HFFc6 (cell line): ENCODE measurements at regions not wholly inside any gene's neighbourhood (a gene's known extent, or its start where the extent isn't known, plus 50 kb on each side); places are given as distances from the start of the nearest gene placed in this dataset.

Experiments used
- DNase-seq: peaks from one replicate; pipeline ENCODE4 v3.0.0-alpha.2; 2018
- H3K27ac Mint-ChIP-seq: 2 replicates; pipeline ENCODE4 v1.8.0; 2020; ENCODE audit warnings: mild to moderate bottlenecking, mixed read lengths
- H3K27me3 Mint-ChIP-seq: 2 replicates; pipeline ENCODE4 v1.8.0; 2021; ENCODE audit warnings: mild to moderate bottlenecking, moderate library complexity, mixed read lengths; ENCODE audit not compliant: insufficient read depth
- H3K36me3 Mint-ChIP-seq: 2 replicates; pipeline ENCODE4 v1.8.0; 2021; ENCODE audit warnings: low read depth, mixed read lengths
- H3K4me1 Mint-ChIP-seq: 2 replicates; pipeline ENCODE4 v1.8.0; 2020; ENCODE audit warnings: low read depth, mixed read lengths
- H3K4me3 Mint-ChIP-seq: 2 replicates; pipeline ENCODE4 v1.8.0; 2020; ENCODE audit warnings: mild to moderate bottlenecking, moderate library complexity, mixed read lengths
- H3K9me3 Mint-ChIP-seq: 2 replicates; pipeline ENCODE4 v1.8.0; 2020; ENCODE audit warnings: mild to moderate bottlenecking, mixed read lengths
- CTCF ChIP-seq: fragments of 200-600 bp; sonication (generic); IDR thresholded peaks from 2 replicates; pipeline ENCODE4 v1.5.0; 2021; ENCODE audit warnings: antibody characterized with exemption, mild to moderate bottlenecking

GRCh38 chr17:77295241-77295853, 154.6 kb downstream of the SEC14L1 start:
- Mint-ChIP-seq H3K27ac (no peak overlapping the region), H3K27me3 (no peaks in the 10 kb centered on the region; the same call in 1 of the 2 replicates), H3K4me3 (no peak overlapping the region), H3K9me3 (no peaks in the 10 kb centered on the region), H3K4me1 (peaks cover 7% of the 10 kb centered on the region), H3K36me3 (no peaks in the 10 kb centered on the region; the same call in 1 of the 2 replicates)
- no peak for TF ChIP-seq CTCF
- DNase-seq: no peak

GRCh38 chr17:77296769-77297409, 156.1 kb downstream of the SEC14L1 start:
- no peak overlapping the region for H3K27ac Mint-ChIP-seq
- no peaks in the 10 kb centered on the region; the same call in 1 of the 2 replicates for H3K36me3 Mint-ChIP-seq
- no peak overlapping the region for H3K4me3 Mint-ChIP-seq
- H3K4me1 Mint-ChIP-seq: peaks cover 4% of the 10 kb centered on the region
- DNase-seq: no peak
- H3K9me3 Mint-ChIP-seq: no peaks in the 10 kb centered on the region
- H3K27me3 Mint-ChIP-seq: no peaks in the 10 kb centered on the region; the same call in 1 of the 2 replicates
- TF ChIP-seq CTCF: no peak

DNA sequence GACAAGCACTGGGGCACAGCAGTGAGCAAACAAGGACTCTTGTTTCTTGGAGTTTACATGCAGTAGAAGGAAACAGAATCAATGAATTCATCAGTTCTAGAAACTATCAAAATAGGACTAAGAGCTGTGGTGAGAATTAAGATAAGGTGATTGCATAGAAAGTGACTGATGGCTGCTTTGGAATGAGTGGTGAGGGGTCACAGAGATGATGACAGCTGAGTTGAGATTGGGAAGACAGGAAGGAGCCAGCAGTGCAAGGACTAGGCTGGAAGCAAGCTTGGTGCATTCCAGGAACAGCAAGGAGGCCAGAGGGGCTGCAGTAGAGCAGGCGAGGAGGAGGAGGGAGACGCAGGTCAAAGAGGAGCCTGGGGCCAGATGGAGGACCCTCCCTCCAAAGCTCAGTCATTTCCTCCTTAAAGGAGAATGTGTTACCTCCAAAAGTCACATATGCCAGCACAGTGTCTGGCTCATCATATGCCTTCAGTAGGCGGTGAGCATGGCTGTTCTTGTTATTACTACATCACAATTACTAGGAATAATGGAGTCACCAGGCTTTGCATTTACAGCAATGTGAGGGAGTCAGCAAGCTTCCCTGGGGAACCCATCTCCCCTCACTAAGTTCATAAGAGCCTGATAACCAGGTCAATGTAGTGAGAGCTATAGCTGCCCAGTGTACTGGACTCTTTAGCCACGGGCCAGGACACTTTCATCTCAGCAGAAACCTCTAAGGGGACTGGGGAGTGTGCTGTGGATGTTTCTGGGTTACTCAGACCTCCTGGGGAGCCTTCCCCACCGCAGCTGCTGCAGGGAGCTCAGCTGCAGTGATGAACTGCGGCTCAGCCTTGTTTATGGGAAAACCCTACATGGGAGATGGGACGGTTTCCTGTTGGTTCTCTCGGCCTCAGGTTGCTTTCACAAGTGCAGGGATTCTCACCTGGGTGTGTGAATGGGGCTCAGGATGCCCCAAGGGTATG, 157.2 kb downstream of the SEC14L1 start:
- Mint-ChIP-seq H3K4me3 (no peak overlapping the region), H3K27me3 (no peaks in the 10 kb centered on the region; the same call in 1 of the 2 replicates), H3K9me3 (no peaks in the 10 kb centered on the region), H3K36me3 (no peaks in the 10 kb centered on the region), H3K27ac (no peak overlapping the region), H3K4me1 (no peaks in the 10 kb centered on the region)
- no peak for TF ChIP-seq CTCF
- no peak for DNase-seq

DNA sequence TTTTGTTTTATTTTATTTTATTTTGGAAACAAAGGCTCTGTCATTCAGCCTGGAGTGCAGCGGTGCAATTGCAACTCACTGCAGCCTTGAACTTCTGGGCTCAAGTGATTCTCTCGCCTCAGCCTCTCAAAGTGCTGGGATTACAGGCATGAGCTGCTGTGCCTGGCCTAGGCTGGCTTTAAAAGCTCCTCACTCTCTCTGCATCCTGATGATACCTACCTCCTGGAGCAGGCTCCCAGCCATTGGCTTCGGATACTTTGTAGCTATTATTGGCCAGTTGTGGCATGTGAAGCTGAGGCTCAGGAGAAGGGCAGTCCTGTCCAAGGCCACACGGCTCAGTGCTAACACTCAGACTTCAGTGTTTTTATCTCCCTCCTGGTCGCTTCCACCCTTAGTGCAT, 158.0 kb downstream of the SEC14L1 start:
- Mint-ChIP-seq H3K4me1 (peaks cover 4% of the 10 kb centered on the region), H3K36me3 (no peaks in the 10 kb centered on the region), H3K27ac (no peak overlapping the region), H3K4me3 (no peak overlapping the region), H3K27me3 (no peaks in the 10 kb centered on the region; the same call in 1 of the 2 replicates), H3K9me3 (no peaks in the 10 kb centered on the region)
- TF ChIP-seq CTCF: no peak
- no peak for DNase-seq

DNA sequence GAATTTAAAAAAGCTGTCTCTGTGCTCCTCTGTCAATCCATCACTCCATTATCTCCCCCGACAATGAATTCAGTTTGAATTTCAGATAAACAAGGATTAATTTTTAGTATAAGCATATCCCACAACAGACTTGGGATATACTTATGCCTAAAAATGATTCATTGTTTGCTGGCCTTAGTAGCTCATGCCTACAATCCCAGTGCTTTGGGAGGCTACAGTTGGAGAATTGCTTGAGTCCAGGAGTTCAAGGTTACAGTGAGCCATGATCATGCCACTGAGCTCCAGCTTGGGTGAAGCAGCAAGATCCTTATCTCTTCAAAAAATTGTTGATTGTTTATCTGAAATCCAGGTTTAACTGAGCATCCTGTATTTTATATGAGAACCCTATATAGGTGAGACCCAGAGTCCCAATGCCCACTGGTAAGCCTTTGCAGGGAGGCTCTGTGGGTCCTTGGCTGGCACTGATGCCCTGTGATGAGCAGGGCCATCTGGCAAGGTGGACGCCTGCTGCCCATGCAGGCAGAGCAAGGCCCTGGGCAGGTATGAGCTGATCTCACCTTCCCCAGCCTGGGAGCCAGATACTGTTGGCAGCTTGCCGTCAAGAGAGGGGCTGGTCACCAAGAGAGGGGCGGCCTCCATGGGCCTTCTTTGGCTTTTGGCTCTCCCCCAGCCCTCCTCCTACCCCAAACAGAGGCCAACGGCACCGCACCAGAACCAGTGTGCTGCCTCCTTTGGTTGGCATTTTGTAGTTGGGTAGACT, 158.7 kb downstream of the SEC14L1 start:
- H3K9me3 Mint-ChIP-seq: no peaks in the 10 kb centered on the region
- H3K4me1 Mint-ChIP-seq: peaks cover 10% of the 10 kb centered on the region
- TF ChIP-seq CTCF: no peak
- no peak for DNase-seq
- no peaks in the 10 kb centered on the region; the same call in 1 of the 2 replicates for H3K27me3 Mint-ChIP-seq
- no peak overlapping the region for H3K27ac Mint-ChIP-seq
- no peak overlapping the region for H3K4me3 Mint-ChIP-seq
- H3K36me3 Mint-ChIP-seq: no peaks in the 10 kb centered on the region
